ENCODE measurements at regions not wholly inside any gene's neighbourhood (a gene's known extent, or its start where the extent isn't known, plus 50 kb on each side); places are given as distances from the start of the nearest gene placed in this dataset.
"Not testable (repeated sequence)": the region's sequence is repeated elsewhere in the genome, so short reads cannot be mapped to it uniquely, and the experiment has no call there.

DNA sequence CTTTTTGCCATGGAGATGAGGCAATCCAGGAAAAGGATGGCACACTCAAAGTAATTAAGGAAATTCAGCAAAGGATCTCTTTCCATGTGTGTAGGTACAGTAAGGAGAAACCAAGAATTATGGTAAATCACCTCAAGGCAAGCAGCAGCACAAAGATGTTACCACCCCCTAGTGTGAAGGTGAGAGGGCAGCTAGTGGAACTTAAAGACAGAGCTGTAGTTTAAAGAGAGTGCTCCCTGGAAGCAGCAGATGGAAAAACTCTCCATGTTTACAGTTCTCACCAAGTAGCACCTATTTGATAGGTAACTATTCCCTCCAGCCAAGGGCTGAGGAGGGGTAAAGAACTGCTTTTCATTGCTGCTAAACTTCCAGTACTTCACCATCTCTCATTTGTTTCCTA lies 860.4 kb upstream of the CRIM1 start:
- no peak overlapping the region for H3K4me3 ChIP-seq (ENCODE audit: low read length in 2 of 2)
- H3K27ac ChIP-seq (ENCODE audit: low read depth in 1 of 2, low read length in 2 of 2), result no peak overlapping the region
- no peaks in the 10 kb centered on the region for H3K9me3 ChIP-seq (ENCODE audit: control insufficient read depth, low read length)
- intact Hi-C loops (cut with DNase I), result no loop called here
- H3K27me3 ChIP-seq (ENCODE audit: control insufficient read depth in 1 of 2, insufficient read depth in 2 of 2, low read length in 1 of 2), result no peaks in the 10 kb centered on the region
- DNase-seq, result no peak
- no peaks in the 10 kb centered on the region for H3K4me1 ChIP-seq (ENCODE audit: control insufficient read depth in 1 of 2, insufficient read depth in 2 of 2, low read length in 2 of 2)
- H3K36me3 ChIP-seq (ENCODE audit: control insufficient read depth in 1 of 2, insufficient read depth in 2 of 2, low read length in 1 of 2), result no peaks in the 10 kb centered on the region
- ATAC-seq (ENCODE audit: low FRiP score), result no peak

DNA sequence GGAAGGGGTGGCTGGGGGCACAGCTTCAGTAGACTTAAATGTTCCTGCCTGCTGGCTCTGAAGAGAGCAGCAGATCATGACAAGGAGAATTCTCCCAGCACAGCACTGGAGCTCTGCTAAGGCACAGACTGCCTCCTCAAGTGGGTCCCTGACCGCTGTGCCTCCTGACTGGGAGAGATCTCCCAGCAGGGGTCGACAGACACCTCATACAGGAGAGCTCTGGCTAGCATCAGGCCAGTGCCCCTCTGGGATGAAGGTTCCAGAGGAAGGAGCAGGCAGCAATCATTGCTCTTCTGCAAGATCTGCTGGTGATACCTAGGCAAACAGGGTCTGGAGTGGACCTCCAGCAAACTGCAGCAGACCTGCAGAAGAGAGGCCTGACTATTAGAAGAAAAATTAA lies 877.5 kb upstream of the CRIM1 start:
- DNase-seq; ATAC-seq (ENCODE audit: low FRiP score); intact Hi-C loops (cut with DNase I): not testable (repeated sequence)

DNA sequence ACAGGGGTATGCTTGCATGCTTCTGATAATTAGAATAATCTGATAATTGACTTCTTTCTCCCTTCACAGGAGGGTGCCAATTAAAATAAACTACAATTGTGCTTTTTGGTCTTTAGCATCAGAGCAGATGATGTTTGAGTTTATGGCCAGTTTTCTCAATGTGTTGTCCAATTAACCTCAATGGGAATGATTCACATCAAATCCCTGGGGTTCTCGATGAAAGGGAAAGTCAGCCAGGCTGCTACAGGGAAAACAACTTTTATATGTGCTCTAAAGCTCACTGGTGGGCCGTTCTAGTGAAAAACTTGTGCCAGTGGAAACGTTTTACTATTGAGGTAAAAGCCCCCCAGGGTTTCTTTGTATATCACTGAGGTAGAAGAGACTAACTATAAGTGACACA lies 887.3 kb upstream of the CRIM1 start:
- intact Hi-C loops (cut with DNase I), result no loop called here
- no peaks in the 10 kb centered on the region for H3K4me1 ChIP-seq (ENCODE audit: control insufficient read depth in 1 of 2, insufficient read depth in 2 of 2, low read length in 2 of 2)
- no peak overlapping the region for H3K27ac ChIP-seq (ENCODE audit: low read depth in 1 of 2, low read length in 2 of 2)
- no peaks in the 10 kb centered on the region for H3K36me3 ChIP-seq (ENCODE audit: control insufficient read depth in 1 of 2, insufficient read depth in 2 of 2, low read length in 1 of 2)
- H3K4me3 ChIP-seq (ENCODE audit: low read length in 2 of 2), result no peak overlapping the region
- H3K27me3 ChIP-seq (ENCODE audit: control insufficient read depth in 1 of 2, insufficient read depth in 2 of 2, low read length in 1 of 2), result no peaks in the 10 kb centered on the region
- no peak for DNase-seq
- ATAC-seq (ENCODE audit: low FRiP score), result no peak
- H3K9me3 ChIP-seq (ENCODE audit: control insufficient read depth, low read length), result no peaks in the 10 kb centered on the region
- 35 to 36% methylated on average over 3 of the region's 3 CpGs for WGBS, 2 donors

More for the DNA sequence above, 877.5 kb upstream of the CRIM1 start:
- H3K9me3 ChIP-seq (ENCODE audit: control insufficient read depth, low read length); H3K36me3 ChIP-seq (ENCODE audit: control insufficient read depth in 1 of 2, insufficient read depth in 2 of 2, low read length in 1 of 2); H3K4me1 ChIP-seq (ENCODE audit: control insufficient read depth in 1 of 2, insufficient read depth in 2 of 2, low read length in 2 of 2); H3K27ac ChIP-seq (ENCODE audit: low read depth in 1 of 2, low read length in 2 of 2); H3K4me3 ChIP-seq (ENCODE audit: low read length in 2 of 2); H3K27me3 ChIP-seq (ENCODE audit: control insufficient read depth in 1 of 2, insufficient read depth in 2 of 2, low read length in 1 of 2): not testable (repeated sequence)
- 73 to 74% methylated on average over 2 of the region's 2 CpGs for WGBS, 2 donors

DNA sequence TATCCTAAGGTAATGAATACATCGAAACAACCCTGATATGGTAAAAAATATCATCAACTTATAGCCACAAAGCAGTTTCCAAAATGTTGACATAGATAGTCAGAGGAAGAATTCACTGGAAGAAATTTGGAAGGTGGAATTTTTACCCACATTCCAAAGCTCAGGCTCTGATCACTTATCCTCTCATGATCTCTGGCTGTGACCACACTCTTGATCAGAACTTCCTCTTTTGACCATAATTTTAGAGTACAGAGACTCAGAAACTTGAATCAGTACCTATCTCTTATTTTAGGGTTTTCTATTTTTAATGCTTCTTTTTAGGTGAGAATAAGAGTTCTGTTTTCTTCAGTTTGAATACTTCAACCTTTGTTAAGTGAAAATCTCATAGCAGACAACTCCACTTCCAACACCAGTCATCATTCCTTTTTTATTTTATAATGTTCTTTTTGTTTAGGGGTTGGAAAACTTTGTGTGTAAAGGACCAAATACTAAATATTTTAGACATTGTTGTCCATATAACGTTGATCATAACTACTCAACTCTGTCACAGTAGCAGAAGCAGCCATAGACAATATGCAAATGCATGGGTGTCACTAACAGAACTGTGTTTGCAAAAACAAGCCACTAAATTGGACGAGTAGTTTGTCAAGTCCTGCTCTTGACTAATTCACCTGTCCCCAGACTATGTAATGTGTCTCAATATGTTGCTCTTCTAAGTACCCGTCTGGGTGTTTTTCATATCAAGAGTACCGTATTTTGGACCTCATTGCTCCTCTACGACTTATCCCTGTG lies 891.6 kb upstream of the CRIM1 start:
- Histone ChIP-seq H3K27ac (ENCODE audit: low read depth in 1 of 2, low read length in 2 of 2) (no peak overlapping the region), H3K4me3 (ENCODE audit: low read length in 2 of 2) (no peak overlapping the region), H3K9me3 (ENCODE audit: control insufficient read depth, low read length) (no peaks in the 10 kb centered on the region), H3K4me1 (ENCODE audit: control insufficient read depth in 1 of 2, insufficient read depth in 2 of 2, low read length in 2 of 2) (no peaks in the 10 kb centered on the region), H3K36me3 (ENCODE audit: control insufficient read depth in 1 of 2, insufficient read depth in 2 of 2, low read length in 1 of 2) (no peaks in the 10 kb centered on the region), H3K27me3 (ENCODE audit: control insufficient read depth in 1 of 2, insufficient read depth in 2 of 2, low read length in 1 of 2) (no peaks in the 10 kb centered on the region)
- intact Hi-C loops (cut with DNase I), result no loop called here
- no peak for DNase-seq
- ATAC-seq (ENCODE audit: low FRiP score), result no peak
- 79% methylated on average over 6 of the region's 6 CpGs for WGBS, 2 donors

DNA sequence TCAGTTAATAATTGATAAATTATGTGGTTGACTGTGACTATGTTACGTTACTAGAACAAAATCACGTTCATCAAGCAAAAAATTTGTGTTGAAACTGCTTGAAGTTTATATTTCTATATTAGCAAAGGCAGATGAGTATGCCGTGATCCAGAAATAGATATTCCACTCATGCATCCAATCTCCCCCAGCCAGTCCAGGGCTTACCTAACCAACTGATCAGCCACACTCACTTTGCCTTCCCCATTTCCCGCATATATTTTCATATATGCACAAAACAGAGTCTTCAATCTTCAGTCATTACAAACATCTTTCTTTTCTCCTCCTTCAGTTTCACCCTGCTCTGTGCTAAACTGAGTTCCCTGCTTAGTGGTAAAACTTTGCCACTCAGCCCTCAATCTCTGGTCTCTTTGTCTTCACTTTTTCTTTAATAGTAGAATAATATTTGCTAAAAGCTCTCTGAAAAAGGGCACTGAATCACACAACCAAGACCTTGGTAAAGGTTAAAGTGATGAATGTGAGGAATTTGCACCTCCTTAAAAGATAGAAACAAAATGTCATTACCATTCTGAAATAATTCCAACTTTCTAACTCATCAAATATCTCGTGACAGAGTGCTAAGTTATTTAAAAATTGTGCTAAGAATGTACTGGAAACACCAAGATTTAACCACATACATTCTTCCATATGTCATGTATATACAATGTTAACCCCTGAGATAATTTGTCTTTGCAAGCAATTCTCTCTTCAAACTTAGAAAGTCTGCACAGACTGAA lies 893.2 kb upstream of the CRIM1 start:
- H3K36me3 ChIP-seq (ENCODE audit: control insufficient read depth in 1 of 2, insufficient read depth in 2 of 2, low read length in 1 of 2), result no peaks in the 10 kb centered on the region
- no peaks in the 10 kb centered on the region for H3K4me1 ChIP-seq (ENCODE audit: control insufficient read depth in 1 of 2, insufficient read depth in 2 of 2, low read length in 2 of 2)
- H3K9me3 ChIP-seq (ENCODE audit: control insufficient read depth, low read length), result no peaks in the 10 kb centered on the region
- intact Hi-C loops (cut with DNase I), result no loop called here
- no peak overlapping the region for H3K4me3 ChIP-seq (ENCODE audit: low read length in 2 of 2)
- H3K27me3 ChIP-seq (ENCODE audit: control insufficient read depth in 1 of 2, insufficient read depth in 2 of 2, low read length in 1 of 2), result no peaks in the 10 kb centered on the region
- ATAC-seq (ENCODE audit: low FRiP score), result no peak
- no peak overlapping the region for H3K27ac ChIP-seq (ENCODE audit: low read depth in 1 of 2, low read length in 2 of 2)
- 37 to 53% methylated on average over 5 of the region's 5 CpGs for WGBS, 2 donors
- no peak for DNase-seq

DNA sequence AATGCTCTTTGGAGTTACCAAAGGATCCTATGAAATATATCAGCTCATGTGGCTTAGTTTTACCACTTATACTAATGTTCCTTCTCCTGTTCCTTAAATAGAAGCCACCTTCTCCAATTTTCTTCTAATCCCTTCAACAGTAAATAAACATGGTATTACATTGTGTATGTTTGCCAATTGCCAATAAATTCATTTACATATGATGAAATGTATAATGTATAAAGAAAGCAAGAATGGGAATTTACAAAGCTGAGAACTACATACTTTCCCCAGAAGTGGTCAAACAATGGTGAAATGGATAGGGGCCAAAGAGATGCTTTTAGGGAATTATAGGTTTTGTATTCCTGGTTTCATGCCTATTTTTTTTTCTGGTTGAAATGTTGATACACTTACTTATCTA lies 894.2 kb upstream of the CRIM1 start:
- Histone ChIP-seq H3K9me3 (ENCODE audit: control insufficient read depth, low read length) (no peaks in the 10 kb centered on the region), H3K4me3 (ENCODE audit: low read length in 2 of 2) (no peak overlapping the region), H3K27ac (ENCODE audit: low read depth in 1 of 2, low read length in 2 of 2) (no peak overlapping the region), H3K27me3 (ENCODE audit: control insufficient read depth in 1 of 2, insufficient read depth in 2 of 2, low read length in 1 of 2) (no peaks in the 10 kb centered on the region), H3K36me3 (ENCODE audit: control insufficient read depth in 1 of 2, insufficient read depth in 2 of 2, low read length in 1 of 2) (no peaks in the 10 kb centered on the region), H3K4me1 (ENCODE audit: control insufficient read depth in 1 of 2, insufficient read depth in 2 of 2, low read length in 2 of 2) (no peaks in the 10 kb centered on the region)
- intact Hi-C loops (cut with DNase I), result no loop called here
- ATAC-seq (ENCODE audit: low FRiP score) (no peak), DNase-seq (no peak)

DNA sequence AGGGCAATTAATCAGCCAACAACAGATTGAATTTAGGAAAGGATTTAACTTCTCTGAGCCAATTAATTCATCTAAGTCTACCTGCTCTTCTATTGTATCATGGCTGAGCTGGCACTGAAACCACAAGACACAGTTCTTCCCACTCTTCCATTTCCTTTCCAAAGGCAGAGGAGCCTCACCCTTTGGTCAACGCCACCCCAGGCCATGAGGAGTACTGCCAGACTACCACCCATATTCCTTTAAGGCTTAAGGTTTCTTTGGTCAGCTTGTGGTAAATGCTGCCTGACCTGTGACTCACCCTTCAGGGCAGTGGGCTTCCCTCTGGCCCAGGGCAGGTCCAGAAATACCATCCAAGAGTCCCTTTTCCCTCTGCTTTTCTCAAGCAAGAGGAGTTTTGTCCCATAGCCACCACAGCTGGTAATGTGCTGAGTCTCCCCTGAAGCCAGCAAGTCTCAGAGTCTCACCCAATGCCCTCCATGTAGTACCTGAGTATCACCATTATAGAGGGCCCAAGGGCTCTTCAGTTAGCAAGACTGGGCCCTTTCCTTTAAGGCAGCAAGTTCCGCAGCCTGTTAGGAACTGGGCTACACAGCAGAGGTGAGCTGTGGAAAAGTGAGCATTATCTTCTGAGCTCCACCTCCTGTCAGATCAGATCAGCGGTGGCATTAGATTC lies 900.5 kb upstream of the CRIM1 start:
- Histone ChIP-seq H3K4me3 (ENCODE audit: low read length in 2 of 2) (no peak overlapping the region), H3K27ac (ENCODE audit: low read depth in 1 of 2, low read length in 2 of 2) (no peak overlapping the region), H3K9me3 (ENCODE audit: control insufficient read depth, low read length) (no peaks in the 10 kb centered on the region), H3K4me1 (ENCODE audit: control insufficient read depth in 1 of 2, insufficient read depth in 2 of 2, low read length in 2 of 2) (no peaks in the 10 kb centered on the region), H3K27me3 (ENCODE audit: control insufficient read depth in 1 of 2, insufficient read depth in 2 of 2, low read length in 1 of 2) (no peaks in the 10 kb centered on the region), H3K36me3 (ENCODE audit: control insufficient read depth in 1 of 2, insufficient read depth in 2 of 2, low read length in 1 of 2) (no peaks in the 10 kb centered on the region)
- ATAC-seq (ENCODE audit: low FRiP score), result no peak
- DNase-seq, result no peak
- intact Hi-C loops (cut with DNase I), result no loop called here
- 76 to 86% methylated on average over 3 of the region's 3 CpGs for WGBS, 2 donors

DNA sequence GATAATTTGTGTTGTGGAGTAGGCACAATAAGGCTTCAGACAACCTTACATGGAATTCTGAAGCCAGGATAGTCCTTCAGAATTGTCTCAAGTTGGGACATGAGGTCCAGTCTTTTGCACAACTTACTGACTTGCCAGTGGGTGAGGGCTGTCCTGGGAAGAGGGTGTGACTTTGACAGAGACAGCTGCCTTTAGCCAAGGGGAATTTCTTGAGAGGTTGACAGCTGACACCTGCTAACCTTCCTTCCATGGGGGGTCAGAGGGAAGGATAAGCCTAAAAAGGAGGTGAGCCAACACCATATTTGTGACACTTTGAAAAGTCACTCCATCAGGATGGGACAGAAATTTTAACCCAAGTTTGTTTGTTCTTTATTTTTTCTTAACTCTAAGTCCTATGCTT lies 907.8 kb upstream of the CRIM1 start:
- no peak overlapping the region for H3K27ac ChIP-seq (ENCODE audit: low read depth in 1 of 2, low read length in 2 of 2)
- H3K36me3 ChIP-seq (ENCODE audit: control insufficient read depth in 1 of 2, insufficient read depth in 2 of 2, low read length in 1 of 2), result no peaks in the 10 kb centered on the region
- H3K27me3 ChIP-seq (ENCODE audit: control insufficient read depth in 1 of 2, insufficient read depth in 2 of 2, low read length in 1 of 2), result no peaks in the 10 kb centered on the region
- ATAC-seq (ENCODE audit: low FRiP score), result no peak
- H3K4me1 ChIP-seq (ENCODE audit: control insufficient read depth in 1 of 2, insufficient read depth in 2 of 2, low read length in 2 of 2), result no peaks in the 10 kb centered on the region
- intact Hi-C loops (cut with DNase I), result no loop called here
- H3K4me3 ChIP-seq (ENCODE audit: low read length in 2 of 2), result no peak overlapping the region
- DNase-seq, result no peak
- peaks cover 2% of the 10 kb centered on the region for H3K9me3 ChIP-seq (ENCODE audit: control insufficient read depth, low read length)

DNA sequence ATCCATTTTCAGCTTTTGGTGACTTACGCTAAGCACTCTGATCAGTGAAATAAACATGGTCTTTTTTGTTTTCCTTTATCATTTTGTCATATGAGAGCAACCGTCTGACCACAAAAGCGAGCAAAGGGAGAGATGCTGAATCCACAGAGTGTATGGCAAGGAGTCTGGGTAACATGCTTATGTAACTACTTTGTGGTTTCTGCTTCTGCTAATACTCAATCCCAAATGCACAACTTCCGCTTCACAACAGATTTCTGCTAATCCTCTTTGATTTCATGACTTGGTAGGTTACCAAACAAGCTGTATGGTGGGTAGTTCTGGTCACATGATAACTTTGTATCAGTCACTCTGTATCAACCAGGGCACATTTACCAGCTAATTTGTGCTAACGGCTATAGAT lies 908.4 kb upstream of the CRIM1 start:
- no peaks in the 10 kb centered on the region for H3K27me3 ChIP-seq (ENCODE audit: control insufficient read depth in 1 of 2, insufficient read depth in 2 of 2, low read length in 1 of 2)
- H3K27ac ChIP-seq (ENCODE audit: low read depth in 1 of 2, low read length in 2 of 2), result no peak overlapping the region
- 72 to 77% methylated on average over 5 of the region's 5 CpGs for WGBS, 2 donors
- intact Hi-C loops (cut with DNase I), result no loop called here
- H3K4me1 ChIP-seq (ENCODE audit: control insufficient read depth in 1 of 2, insufficient read depth in 2 of 2, low read length in 2 of 2), result no peaks in the 10 kb centered on the region
- no peaks in the 10 kb centered on the region for H3K36me3 ChIP-seq (ENCODE audit: control insufficient read depth in 1 of 2, insufficient read depth in 2 of 2, low read length in 1 of 2)
- no peak for DNase-seq
- H3K4me3 ChIP-seq (ENCODE audit: low read length in 2 of 2), result no peak overlapping the region
- H3K9me3 ChIP-seq (ENCODE audit: control insufficient read depth, low read length), result peaks cover 2% of the 10 kb centered on the region
- no peak for ATAC-seq (ENCODE audit: low FRiP score)

Data from aorta (tissue), 5 donors.